ENCODE measurements at regions not wholly inside any gene's neighbourhood (a gene's known extent, or its start where the extent isn't known, plus 50 kb on each side); places are given as distances from the start of the nearest gene placed in this dataset.
A peak's percentile ranks its signal among the peaks of the same experiment; 100 is the strongest.

- 61 to 71% methylated on average over 5 of the region's 5 CpGs for WGBS, 2 donors
Observed at GRCh38 chr2:217636578-217636977, 366.2 kb downstream of the TNS1 start.

DNA sequence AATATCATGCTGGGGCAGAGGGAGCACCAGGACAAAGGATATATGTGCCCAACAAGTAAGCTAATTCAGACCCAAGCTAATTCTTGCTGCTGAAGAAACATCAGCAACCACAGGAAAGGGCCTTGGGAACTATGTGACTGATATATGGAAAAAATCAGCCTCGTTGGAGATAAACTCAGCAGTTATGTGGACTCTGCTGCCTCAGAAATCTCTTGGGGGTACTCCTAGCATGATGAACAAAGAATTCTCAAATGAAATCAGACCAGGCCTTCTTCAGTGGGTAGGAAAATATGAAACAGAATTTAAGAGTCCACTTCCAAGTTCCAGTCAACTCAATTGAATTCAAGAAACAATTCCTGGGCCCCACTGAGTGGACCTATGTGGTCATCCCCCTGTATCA lies 367.9 kb downstream of the TNS1 start:
- 21 to 37% methylated on average over 1 of the region's 1 CpG for WGBS, 2 donors
- DNase-seq: no peak
- Histone ChIP-seq H3K36me3 (ENCODE audit: low read depth, missing control alignments) (no peaks in the 10 kb centered on the region), H3K9me3 (no peaks in the 10 kb centered on the region), H3K27me3 (no peaks in the 10 kb centered on the region), H3K27ac (peak overlapping the region in 1 of 2 donors; percentile 46), H3K4me1 (peaks cover 19% of the 10 kb centered on the region), H3K4me3 (no peak overlapping the region)
- TF ChIP-seq, protein P1, sequence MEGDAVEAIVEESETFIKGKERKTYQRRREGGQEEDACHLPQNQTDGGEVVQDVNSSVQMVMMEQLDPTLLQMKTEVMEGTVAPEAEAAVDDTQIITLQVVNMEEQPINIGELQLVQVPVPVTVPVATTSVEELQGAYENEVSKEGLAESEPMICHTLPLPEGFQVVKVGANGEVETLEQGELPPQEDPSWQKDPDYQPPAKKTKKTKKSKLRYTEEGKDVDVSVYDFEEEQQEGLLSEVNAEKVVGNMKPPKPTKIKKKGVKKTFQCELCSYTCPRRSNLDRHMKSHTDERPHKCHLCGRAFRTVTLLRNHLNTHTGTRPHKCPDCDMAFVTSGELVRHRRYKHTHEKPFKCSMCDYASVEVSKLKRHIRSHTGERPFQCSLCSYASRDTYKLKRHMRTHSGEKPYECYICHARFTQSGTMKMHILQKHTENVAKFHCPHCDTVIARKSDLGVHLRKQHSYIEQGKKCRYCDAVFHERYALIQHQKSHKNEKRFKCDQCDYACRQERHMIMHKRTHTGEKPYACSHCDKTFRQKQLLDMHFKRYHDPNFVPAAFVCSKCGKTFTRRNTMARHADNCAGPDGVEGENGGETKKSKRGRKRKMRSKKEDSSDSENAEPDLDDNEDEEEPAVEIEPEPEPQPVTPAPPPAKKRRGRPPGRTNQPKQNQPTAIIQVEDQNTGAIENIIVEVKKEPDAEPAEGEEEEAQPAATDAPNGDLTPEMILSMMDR (IDR thresholded peaks at IDR 0.05): no peak
- no peak for TF ChIP-seq POLR2A (IDR thresholded peaks at IDR 0.05)
- intact Hi-C loops (cut with DNase I; ENCODE audit: low total_unique reads): no loop called here

More at GRCh38 chr2:217636578-217636977, 366.2 kb downstream of the TNS1 start:
- Histone ChIP-seq H3K9me3 (no peaks in the 10 kb centered on the region), H3K36me3 (ENCODE audit: low read depth, missing control alignments) (no peaks in the 10 kb centered on the region), H3K27ac (peak overlapping the region in 1 of 2 donors; percentile 46), H3K4me3 (no peak overlapping the region), H3K4me1 (peaks cover 15% of the 10 kb centered on the region), H3K27me3 (no peaks in the 10 kb centered on the region)
- intact Hi-C loops (cut with DNase I; ENCODE audit: low total_unique reads): no loop called here
- TF ChIP-seq, protein P1 (IDR thresholded peaks at IDR 0.05): no peak
- TF ChIP-seq POLR2A (IDR thresholded peaks at IDR 0.05): no peak
- DNase-seq: peak; percentile 43

DNA sequence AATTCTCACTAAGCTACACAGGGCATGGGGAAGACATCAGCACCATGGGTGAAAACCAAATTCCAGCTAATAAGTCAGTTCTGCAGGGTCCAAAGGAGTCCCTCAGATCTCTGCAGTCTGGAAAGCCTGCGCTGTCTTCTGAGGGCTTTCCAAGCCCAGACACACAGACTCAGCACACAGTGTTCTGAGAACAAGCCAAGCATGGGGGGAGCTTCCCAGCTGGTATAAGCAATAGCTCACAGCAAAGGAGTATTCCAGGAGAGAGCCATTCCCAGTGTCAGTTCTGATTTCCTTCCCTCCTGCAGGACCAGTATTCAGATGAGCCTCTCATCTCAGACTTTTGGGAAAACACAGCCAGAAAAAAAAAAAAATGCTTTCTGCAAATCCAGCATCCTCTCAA lies 370.8 kb downstream of the TNS1 start:
- peak overlapping the region in 1 of 2 donors; percentile 11 for H3K27ac ChIP-seq
- H3K9me3 ChIP-seq: no peaks in the 10 kb centered on the region
- intact Hi-C loops (cut with DNase I; ENCODE audit: low total_unique reads): no loop called here
- H3K36me3 ChIP-seq (ENCODE audit: low read depth, missing control alignments): no peaks in the 10 kb centered on the region
- peak; percentile 79 for DNase-seq
- H3K4me3 ChIP-seq: no peak overlapping the region
- peaks cover 19% of the 10 kb centered on the region for H3K4me1 ChIP-seq
- 20 to 71% methylated on average over 1 of the region's 1 CpG for WGBS, 2 donors
- H3K27me3 ChIP-seq: no peaks in the 10 kb centered on the region
- TF ChIP-seq, protein P1 (IDR thresholded peaks at IDR 0.05): no peak
- TF ChIP-seq POLR2A (IDR thresholded peaks at IDR 0.05): no peak

- no peak for DNase-seq
- Histone ChIP-seq H3K4me3 (no peak overlapping the region), H3K9me3 (no peaks in the 10 kb centered on the region), H3K4me1 (peaks cover 12% of the 10 kb centered on the region), H3K36me3 (ENCODE audit: low read depth, missing control alignments) (no peaks in the 10 kb centered on the region), H3K27me3 (no peaks in the 10 kb centered on the region), H3K27ac (peak overlapping the region in 1 of 2 donors; percentile 11)
- WGBS, 2 donors: 69 to 80% methylated on average over 10 of the region's 10 CpGs
- no peak for TF ChIP-seq POLR2A (IDR thresholded peaks at IDR 0.05)
- TF ChIP-seq, protein P1 (IDR thresholded peaks at IDR 0.05): no peak
- intact Hi-C loops (cut with DNase I; ENCODE audit: low total_unique reads): no loop called here
Observed at GRCh38 chr2:217631115-217631514, 371.7 kb downstream of the TNS1 start.

DNA sequence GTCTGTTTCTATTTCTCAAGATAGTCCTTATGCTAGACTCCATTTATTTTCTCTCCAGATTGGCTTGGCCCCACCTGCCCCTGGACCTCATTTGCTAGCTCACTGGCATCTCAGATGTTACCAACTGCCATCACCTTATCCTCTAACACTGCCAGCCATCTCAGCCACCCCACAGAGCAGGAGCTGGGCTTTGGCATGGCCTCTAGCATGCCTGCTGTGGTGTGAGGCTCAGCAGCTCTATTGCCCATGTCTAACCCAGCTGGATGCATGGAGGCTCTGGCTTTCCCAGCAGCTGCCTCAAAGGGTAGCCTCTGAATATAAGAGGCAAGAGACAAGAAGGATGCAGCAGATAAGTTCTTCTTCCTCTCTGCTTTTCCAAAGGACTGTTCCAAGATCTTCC lies 373.4 kb downstream of the TNS1 start:
- Histone ChIP-seq H3K27me3 (no peaks in the 10 kb centered on the region), H3K4me1 (peaks cover 12% of the 10 kb centered on the region), H3K4me3 (no peak overlapping the region)

More for the DNA sequence above, 373.4 kb downstream of the TNS1 start:
- Histone ChIP-seq H3K27ac (peak overlapping the region in 1 of 2 donors; percentile 55), H3K9me3 (no peaks in the 10 kb centered on the region), H3K36me3 (ENCODE audit: low read depth, missing control alignments) (no peaks in the 10 kb centered on the region)
- intact Hi-C loops (cut with DNase I; ENCODE audit: low total_unique reads): no loop called here
- no peak for DNase-seq
- no peak for TF ChIP-seq POLR2A (IDR thresholded peaks at IDR 0.05)
- TF ChIP-seq, protein P1 (IDR thresholded peaks at IDR 0.05): no peak

All from testis (tissue), 2 donors.